ENCODE measurements at regions not wholly inside any gene's neighbourhood (a gene's known extent, or its start where the extent isn't known, plus 50 kb on each side); places are given as distances from the start of the nearest gene placed in this dataset.

DNA sequence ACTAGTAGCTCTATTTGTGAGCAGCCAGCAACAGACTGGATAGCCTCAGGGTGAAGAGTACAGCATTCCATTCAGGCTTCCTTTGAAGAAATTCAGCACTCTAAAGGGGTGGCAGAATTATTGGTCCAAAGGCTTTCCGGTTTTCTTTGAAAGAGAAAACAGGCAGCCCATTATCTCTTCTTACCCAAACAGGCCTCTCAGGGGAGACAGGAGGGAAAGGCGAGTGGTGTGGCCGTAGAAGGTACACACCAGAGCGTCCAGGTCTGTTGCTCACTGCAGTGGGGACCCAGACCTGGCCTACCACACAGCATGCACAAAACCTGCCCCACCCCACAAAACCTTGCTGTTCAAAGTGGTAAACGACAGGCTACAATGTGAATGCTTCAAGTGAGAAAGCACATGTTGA lies 83.3 kb downstream of the ZNF608 start:
- Histone ChIP-seq H4K20me1 (replicated peaks; ENCODE audit: control insufficient read depth, insufficient read depth, low read length) (no peaks in the 10 kb centered on the region), H3K9ac (ENCODE audit: insufficient read depth in 1 of 2, low read depth in 2 of 2, low read length in 2 of 2) (peak overlapping the region; percentile 14 to 86; a peak in 3 of 4 replicates), H3K4me3 (no peak overlapping the region), H2AFZ (ENCODE audit: low read depth, low read length) (peak overlapping the region; percentile 85), H3K27me3 (ENCODE audit: control insufficient read depth in 2 of 2, insufficient read depth in 2 of 2, low read length in 2 of 2) (no peaks in the 10 kb centered on the region), H3K79me2 (ENCODE audit: control insufficient read depth, insufficient read depth, low read length) (no peaks in the 10 kb centered on the region), H3K36me3 (ENCODE audit: control insufficient read depth, insufficient read depth, low read length) (no peaks in the 10 kb centered on the region), H3K4me1 (replicated peaks in 1 of 2; ENCODE audit: control insufficient read depth in 2 of 2, insufficient read depth in 2 of 2, low read length in 2 of 2) (peaks cover 3 to 50% of the 10 kb centered on the region in 2 experiments; a peak in 4 of 5 replicates), H3K9me1 (ENCODE audit: control insufficient read depth, insufficient read depth, low read length) (no peaks in the 10 kb centered on the region), H3K27ac (ENCODE audit: extremely low read depth, low read depth, low read length) (peak overlapping the region; percentile 27; the same call in 2 of the 3 replicates), H3K9me3 (replicated peaks; ENCODE audit: control insufficient read depth, insufficient read depth, low read depth, low read length) (no peaks in the 10 kb centered on the region), H3K4me2 (ENCODE audit: insufficient read depth, low read length) (peak overlapping the region; percentile 22)
- intact Hi-C loops (cut with micrococcal nuclease) = no loop called here
- FAIRE-seq (no peak), ATAC-seq (peak; percentile 73), DNase-seq (ENCODE audit: extremely low read depth in 1 of 4, low spot score in 3 of 4) (peak in 2 of 4 experiments; percentile 44 to 69)
- POLR2A ChIA-PET = interaction anchor here (2.0 kb wide), 1 partner anchor 11 kb away, joined by 5 read pairs; no protein-coding TSS in a partner anchor
- no TSS peak for BruUV-seq (replicated peaks)
- WGBS (ENCODE audit: insufficient coverage, low coverage, missing lambda C conversion rate) = 9% methylated on average over 5 of the region's 5 CpGs
- CTCF ChIA-PET (ENCODE audit: low intra/inter-chr PET ratio) = no interaction called here
- in situ Hi-C loops (cut with MboI) = no loop called here
- TF ChIP-seq, protein P1, sequence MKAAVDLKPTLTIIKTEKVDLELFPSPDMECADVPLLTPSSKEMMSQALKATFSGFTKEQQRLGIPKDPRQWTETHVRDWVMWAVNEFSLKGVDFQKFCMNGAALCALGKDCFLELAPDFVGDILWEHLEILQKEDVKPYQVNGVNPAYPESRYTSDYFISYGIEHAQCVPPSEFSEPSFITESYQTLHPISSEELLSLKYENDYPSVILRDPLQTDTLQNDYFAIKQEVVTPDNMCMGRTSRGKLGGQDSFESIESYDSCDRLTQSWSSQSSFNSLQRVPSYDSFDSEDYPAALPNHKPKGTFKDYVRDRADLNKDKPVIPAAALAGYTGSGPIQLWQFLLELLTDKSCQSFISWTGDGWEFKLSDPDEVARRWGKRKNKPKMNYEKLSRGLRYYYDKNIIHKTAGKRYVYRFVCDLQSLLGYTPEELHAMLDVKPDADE (conservative IDR thresholded peaks at IDR 0.05; ENCODE audit: control insufficient read depth, low read depth, low read length) = no peak
- no peak for TF ChIP-seq ZFX (CRISPR knock-in tag; IDR thresholded peaks at IDR 0.05)
- TF ChIP-seq SREBF2 (CRISPR knock-in tag; IDR thresholded peaks at IDR 0.05) = no peak
- TF ChIP-seq TAF9B (IDR thresholded peaks at IDR 0.05; ENCODE audit: partially characterized antibody) = no peak
- no peak for TF ChIP-seq MBD2 (IDR thresholded peaks at IDR 0.05; ENCODE audit: borderline replicate concordance, low read depth)
- TF ChIP-seq CBX3 (IDR thresholded peaks at IDR 0.05; ENCODE audit: borderline replicate concordance in 1 of 2, low read length in 2 of 2) = no peak
- peak; percentile 76 for TF ChIP-seq ZNF592 (IDR thresholded peaks at IDR 0.05)
- TF ChIP-seq ZNF384 (IDR thresholded peaks at IDR 0.05; ENCODE audit: low read depth, low read length) = no peak
- TF ChIP-seq, protein P2, sequence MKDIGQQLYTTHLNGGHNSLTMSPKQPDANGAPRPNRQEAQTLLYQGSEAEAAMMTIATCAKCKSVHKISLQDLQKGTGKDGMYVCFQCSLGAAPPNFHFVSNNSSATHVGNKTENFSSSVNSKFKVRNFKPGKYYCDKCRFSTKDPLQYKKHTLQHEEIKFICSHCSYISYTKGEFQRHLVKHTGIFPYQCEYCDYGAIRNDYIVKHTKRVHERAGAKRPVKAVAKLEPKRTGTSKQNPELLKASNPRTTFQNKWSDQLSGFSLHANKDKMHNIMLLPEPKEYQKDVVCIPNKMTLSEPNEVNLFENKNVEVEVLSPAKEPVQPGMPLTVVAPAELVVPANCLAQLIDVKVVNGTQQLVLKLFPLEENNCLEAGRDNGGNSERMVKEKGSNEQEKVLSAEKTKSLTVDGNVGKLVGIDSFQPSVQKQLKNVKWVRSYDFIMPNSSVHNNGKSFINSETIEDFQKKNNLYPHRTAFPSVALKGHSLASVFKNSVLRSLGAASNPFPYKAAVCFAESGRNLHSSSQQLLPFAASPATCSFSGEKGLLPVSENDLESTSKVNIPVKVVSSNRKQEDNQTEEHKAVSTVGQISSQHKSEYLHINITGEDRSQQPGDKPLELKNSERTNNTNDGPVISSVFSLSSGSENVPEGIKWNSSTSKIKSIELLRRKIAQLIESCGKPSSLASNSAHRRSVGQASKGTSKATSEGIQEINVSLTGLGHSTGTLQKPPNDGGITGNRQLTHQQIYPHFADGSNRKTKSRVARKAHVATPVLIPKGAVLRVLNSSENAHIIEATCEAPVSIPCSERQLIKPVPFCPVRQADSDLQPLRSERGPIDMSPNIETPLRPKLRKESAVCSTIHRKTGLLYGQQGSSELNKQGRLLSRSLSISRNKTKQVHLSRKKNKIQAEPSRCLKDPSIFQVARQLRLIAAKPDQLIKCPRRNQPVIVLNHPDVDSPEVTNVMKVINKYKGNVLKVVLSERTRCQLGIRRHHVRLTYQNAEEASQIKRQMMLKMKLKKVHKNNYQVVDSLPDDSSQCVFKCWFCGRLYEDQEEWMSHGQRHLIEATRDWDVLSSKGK (CRISPR knock-in tag; IDR thresholded peaks at IDR 0.05) = no peak
- TF ChIP-seq E2F6 (IDR thresholded peaks at IDR 0.05; ENCODE audit: borderline replicate concordance in 1 of 2, extremely low read depth in 1 of 2, insufficient read depth in 1 of 2, insufficient read length in 1 of 2, low read depth in 1 of 2, low read length in 1 of 2, poor library complexity in 1 of 2, severe bottlenecking in 1 of 2) = peak in 1 of 2 experiments; percentile 25
- TF ChIP-seq FOXM1 (IDR thresholded peaks at IDR 0.05; ENCODE audit: low read depth) = no peak
- no peak for TF ChIP-seq FOXM1 (CRISPR knock-in tag; IDR thresholded peaks at IDR 0.05; ENCODE audit: low read depth)

Measured in K562 (cell line).